ENCODE measurements at regions not wholly inside any gene's neighbourhood (a gene's known extent, or its start where the extent isn't known, plus 50 kb on each side); places are given as distances from the start of the nearest gene placed in this dataset.
"Not testable (repeated sequence)": the region's sequence is repeated elsewhere in the genome, so short reads cannot be mapped to it uniquely, and the experiment has no call there.

GRCh38 chr3:72161881-72162595 lies 377.1 kb upstream of the PROK2 start:
- DNase-seq: no peak

- not testable (repeated sequence) for DNase-seq
These were observed 376.3 kb upstream of the PROK2 start for GRCh38 chr3:72161285-72161684.

- DNase-seq: no peak
These were observed 375.4 kb upstream of the PROK2 start for GRCh38 chr3:72160351-72160750.

- DNase-seq: no peak
These were observed 374.5 kb upstream of the PROK2 start for GRCh38 chr3:72159487-72159886.

DNA sequence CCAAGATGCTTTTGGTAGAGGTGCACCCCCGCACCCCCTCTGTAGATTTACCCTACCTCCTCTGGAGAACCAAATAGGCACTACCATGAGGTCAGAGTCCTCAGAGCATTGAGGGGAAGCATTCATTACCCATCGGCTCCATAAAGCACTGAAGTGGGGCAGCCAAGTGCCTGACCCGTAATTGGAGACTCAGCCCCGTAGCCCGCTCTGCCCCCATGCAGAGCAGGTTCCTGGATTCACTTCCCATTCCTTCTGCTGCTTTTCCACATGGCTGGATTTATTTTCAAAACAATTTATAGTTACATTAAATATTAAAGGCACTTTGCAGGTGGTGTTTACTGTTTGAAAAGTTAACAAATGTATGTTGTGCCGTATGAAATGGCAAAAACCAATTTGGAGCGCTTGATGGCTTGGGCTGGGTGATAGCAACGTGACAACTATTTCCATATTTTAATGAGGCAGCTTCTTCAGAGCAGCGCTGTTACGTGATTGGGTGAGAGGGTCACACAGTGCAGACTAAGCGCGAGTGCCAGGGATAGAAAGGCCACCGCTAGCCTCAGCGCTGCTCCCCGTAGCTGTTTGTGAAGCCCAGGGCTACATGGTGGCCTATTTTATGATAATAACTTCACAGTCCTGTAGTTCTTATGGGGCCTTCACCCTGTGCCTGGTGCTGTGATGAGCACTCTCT lies 373.8 kb upstream of the PROK2 start:
- no peak for DNase-seq

DNA sequence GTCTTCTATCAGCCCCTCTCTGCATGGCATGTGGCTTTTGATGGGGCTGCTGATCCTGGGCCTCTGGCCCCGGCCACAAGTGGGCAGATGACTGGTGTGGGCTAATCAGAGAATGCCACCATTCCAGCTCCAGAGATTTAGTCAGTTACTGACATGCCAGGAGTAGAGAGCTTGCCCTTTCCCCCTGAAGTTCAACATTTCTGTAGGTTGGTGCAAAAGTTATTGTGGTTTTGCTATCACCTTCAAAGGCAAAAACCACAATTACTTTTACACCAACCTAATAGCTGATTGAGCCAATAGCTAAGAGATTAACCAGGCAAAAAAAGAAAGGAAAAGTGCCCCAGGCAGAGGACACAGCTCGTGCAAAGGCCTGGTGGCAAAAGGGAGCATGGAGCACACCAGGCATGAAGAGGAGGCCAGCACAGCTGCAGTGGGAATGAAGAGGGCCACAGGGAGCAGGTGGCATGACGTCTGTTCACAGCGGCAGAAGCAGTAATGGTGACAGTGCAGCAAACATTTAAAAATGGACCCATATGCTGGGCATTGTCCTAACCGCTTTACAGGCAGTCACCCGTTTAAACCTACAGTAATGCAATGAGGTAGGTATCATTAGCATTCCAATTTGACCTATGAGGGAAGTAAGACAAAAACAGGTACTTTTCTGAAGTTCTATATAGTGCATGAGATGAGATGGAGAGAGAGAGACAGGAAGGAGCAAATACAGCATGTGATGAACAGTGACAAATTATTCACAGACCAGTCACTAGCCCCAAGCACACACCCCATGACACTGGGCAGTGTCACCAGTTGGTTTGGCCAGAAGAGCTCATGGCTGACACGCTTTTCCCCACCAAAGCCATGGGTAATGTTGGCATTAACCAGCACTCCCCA lies 373.0 kb upstream of the PROK2 start:
- DNase-seq: no peak

DNA sequence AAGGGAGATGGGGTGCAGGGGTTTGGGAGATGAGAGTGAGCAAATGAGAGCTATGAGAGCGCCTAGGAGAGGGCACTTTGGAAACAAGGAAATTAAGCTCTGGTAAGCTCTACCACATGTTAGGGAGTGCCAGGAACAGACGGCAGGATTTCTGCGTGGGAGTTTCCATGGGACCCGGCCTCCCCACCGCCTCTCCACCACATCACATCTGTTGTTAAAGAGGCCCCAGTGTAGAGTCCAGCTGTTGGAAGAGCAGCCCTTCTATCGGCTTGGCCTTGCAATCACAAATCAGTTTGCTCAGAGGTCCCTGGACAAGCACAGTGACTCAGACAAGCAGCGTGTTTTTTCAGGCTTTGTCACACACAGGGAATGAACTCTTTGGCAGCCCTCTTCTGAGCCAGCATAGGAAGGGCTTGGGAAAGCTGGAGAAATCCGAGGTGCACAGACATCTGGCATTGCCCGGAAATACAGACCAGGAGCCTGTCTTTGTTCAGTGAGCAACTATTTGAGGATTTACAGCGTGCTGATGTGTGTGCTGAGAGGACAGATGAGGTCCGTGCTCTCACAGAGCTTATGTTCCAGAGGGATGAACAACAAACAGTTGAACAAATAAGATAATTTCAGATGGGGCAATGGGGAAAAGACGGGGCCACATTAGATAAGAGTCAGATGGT lies 370.6 kb upstream of the PROK2 start:
- no peak for DNase-seq

DNA sequence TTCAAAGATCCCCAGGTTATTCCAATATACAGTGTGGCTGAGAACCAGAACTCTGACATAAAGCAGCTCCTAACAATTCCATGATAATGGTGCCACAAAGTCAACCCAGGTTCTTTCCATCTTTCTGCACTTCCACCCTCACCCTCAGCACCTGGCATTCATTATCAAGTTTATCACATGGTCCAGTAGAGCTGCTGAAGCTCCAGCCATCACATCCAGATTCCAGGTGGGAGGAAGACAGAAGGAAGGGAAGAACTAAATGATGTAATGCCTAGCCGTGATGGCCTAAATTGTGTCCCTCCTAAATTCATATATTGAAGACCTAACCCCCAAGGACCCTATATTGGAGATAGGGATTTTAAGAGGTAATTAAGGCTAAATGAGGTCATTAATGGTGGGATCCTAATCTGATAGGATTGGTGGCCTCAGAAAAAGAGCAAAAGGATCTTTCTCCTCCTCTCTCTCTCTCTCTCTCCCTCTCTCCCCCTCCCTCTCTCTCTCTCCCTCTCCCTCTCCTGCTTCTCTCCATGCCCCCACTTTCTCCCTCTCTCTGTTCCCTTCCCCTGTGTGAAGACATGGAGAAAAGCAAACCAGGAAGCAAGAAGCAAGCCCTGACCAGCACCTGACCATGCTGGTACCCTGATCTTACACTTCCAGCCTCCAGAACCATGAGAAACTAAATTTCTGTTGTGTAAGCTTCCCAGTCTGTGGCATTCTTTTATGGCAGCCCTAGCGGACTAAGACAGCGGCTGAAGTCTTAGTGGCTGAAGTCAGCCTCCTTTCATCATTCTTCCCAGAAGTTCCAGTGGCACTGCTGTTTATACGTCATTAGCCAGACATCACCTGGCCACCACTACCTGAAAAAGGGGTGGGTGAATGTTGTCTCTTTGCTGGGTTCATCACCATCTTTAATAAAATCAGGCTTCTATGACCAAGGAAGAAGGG lies 369.7 kb upstream of the PROK2 start:
- DNase-seq: no peak

DNA sequence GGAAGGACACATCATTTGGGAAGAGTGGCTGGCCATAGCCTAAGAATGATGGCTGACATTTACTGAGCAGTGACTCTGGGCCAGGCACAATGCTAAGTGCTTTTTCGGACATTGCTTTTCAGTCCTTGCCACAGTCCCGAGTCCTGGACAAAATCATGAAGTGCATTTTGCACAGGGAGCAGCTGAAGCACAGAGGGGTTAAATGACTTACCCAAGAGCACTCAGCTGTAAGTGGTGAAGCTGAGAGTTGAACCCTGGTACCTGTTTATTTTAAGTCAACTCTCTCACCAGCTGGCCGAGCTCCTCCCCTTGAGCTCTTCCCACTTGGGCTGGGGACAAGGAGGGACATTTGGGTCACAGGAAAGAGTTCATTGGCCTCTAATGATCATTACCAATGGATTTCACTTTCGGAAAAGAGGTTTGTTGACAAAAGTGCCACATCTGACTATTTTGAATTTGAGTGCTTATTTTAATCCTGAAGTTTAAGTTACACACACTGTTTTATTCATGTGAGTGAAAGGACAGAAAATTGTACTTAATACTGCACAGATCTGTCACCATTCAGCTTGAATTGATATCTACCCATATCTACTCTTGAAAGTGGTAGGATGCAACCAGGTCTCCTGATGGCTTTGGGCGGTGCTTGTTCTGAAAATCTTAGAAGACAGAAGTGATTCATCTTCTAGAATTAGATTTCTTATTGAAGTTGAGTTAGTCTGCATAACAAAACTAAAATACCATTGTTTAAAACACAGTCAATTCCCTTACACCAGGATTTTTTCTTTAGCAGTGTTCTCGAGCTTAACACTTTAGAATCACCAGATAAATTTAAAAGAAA lies 368.7 kb upstream of the PROK2 start:
- DNase-seq: no peak

GRCh38 chr3:72152551-72153476 lies 367.9 kb upstream of the PROK2 start:
- DNase-seq: no peak

GRCh38 chr3:72151465-72152238 lies 366.7 kb upstream of the PROK2 start:
- no peak for DNase-seq

DNA sequence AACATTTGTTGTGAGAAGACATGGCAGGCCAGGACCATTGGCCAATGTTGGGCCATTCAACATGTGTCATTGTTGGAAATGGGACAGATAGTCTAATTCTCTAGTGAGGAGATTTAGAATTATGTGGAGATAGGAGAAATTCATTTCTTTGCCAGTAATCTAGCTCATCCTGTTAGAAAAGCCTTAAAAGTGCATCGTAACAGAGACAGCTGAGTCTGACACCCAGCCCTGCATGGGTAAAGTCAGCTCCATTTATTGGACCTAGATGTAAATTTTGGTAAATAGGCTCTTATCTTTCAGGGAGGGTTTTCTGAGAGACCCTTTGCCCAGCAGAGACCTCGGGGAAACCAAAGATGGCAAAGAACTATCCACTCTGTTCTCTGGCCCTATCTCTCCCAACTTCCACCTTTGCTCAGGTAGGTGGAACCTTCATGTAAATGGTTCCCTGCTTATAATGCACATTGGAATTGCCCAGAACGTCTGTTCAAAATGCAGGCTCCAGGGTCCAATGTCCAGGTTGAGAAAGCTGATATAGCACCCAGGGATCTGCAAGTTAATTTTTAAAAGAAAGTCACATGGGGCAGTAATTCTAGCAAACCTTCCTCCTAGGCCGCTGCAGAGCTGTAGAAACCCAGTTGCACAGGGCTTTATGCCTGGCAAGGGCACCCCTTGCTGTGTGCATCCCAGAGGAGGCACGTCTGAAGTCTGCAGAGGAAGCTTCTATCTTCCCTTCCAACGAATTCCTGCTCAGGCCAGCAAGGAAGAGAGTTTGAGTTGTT lies 365.9 kb upstream of the PROK2 start:
- DNase-seq: no peak

DNA sequence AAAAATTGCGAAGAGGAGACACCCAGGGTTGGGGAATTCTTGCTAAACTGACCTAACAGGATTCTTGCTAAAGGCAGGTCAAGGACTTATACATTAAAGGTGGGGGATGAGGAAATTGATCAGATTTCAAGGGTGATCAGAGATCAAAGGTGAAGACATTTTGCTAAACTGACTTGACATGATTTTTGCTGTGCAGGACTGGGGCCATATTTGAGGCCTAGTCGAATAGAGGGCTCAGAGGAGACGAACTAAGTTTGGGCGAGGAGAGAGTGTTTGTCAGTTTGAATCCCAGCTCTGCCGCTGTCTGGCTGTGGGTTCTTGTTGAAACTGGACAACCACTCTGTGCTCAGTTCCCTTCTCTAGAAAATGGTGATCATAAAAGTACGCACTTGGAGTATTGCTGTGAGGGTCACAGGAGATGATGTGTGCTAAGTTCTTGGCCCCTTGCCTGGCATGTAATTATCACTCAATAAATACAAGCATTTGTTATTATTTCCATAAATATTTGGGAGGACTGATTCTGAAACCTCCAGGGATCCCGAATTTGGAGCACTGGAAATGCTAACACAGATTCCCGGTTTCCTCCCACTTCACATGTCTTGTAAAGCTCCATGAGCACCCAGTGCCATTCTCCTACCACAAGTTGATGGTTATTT lies 364.8 kb upstream of the PROK2 start:
- DNase-seq: no peak

DNA sequence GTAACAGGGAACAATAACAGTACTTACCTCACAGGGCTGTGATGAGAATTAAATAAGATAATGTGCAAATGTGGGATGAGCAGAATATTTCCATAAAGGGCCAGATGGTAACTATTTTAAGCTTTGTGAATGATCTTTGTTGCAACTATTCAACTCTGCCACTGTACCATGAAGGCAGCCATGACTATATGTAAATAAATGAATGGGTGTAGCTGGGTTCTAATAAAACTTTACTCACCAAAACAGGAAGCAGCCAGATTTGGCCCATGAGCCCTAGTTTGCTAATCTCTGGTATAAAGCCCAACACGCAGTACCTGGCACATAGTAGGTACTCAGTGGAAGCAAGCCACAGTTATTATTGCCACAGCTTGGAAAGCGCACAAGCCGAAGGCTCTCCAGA lies 362.7 kb upstream of the PROK2 start:
- DNase-seq: no peak

DNA sequence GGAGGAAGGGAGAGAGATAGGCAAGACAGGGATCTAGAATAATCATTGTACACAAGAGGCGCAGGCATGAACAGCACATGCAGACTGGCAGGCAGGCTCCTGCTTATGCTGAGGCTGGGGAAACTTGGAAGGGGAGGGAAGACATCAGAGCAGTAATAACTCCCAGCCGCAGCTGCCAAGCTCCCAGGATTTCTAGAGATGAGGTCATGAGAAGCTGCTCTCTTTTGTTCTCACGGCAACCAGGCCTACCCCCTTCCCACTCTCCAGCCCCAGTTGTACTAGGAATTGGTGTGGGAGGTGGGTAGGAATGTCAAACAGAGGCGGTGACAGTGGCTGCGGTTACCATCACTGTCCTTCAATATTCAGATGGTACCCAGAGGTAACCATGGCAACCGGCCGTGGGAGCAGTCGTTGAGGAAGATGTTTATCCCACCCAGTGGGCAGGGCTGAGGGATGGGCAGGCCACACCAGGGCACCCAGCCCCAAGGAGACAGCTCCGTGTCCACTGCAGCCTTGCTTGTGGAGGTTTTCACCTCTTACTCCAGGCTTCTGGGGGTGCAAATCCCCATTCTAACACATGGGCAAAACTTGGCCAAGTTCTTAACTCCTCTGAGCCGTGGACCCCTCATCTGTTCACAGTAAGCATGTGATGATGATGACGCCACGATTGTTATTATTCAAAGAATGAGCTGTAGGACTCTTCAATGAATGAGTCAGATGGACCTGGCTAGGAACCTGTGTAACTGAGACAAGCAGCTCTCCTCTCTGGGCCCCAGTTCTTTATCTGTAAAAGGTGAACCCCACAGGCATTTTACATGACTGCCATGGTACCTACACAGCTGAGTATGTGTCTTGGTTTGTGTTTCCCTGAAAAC lies 360.8 kb upstream of the PROK2 start:
- DNase-seq: no peak

- no peak for DNase-seq
These were observed 360.0 kb upstream of the PROK2 start for GRCh38 chr3:72144773-72145505.

All from CD4-positive, alpha-beta T cell treated with Interleukin-4 for 4 hours (primary cell).